ENCODE measurements at regions not wholly inside any gene's neighbourhood (a gene's known extent, or its start where the extent isn't known, plus 50 kb on each side); places are given as distances from the start of the nearest gene placed in this dataset.
A peak's percentile ranks its signal among the peaks of the same experiment; 100 is the strongest.

- Histone ChIP-seq H3K18ac (ENCODE audit: low read depth, low read length) (no peak overlapping the region), H2AFZ (replicated peaks; ENCODE audit: low read length, poor library complexity) (no peak overlapping the region), H3K56ac (ENCODE audit: extremely low read depth, insufficient read depth, low read length) (no peak overlapping the region), H4K5ac (ENCODE audit: low read depth, low read length) (no peak overlapping the region), H3K9me3 (ENCODE audit: control insufficient read depth, insufficient read depth, low read length) (no peaks in the 10 kb centered on the region), H2AK9ac (replicated peaks; ENCODE audit: low read depth, low read length, poor library complexity) (no peak overlapping the region), H3K4me2 (ENCODE audit: low read depth, low read length) (no peak overlapping the region), H3K27me3 (ENCODE audit: control insufficient read depth, insufficient read depth, low read length) (no peaks in the 10 kb centered on the region), H4K91ac (ENCODE audit: insufficient read depth, low read depth, low read length) (no peak overlapping the region), H2BK20ac (ENCODE audit: low read depth, low read length) (no peak overlapping the region), H3K4me1 (ENCODE audit: control insufficient read depth, insufficient read depth, low read length) (no peaks in the 10 kb centered on the region), H2BK120ac (ENCODE audit: low read depth, low read length) (no peak overlapping the region), H4K20me1 (ENCODE audit: insufficient read depth, low read length) (no peaks in the 10 kb centered on the region), H3K27ac (ENCODE audit: insufficient read depth, low read length) (no peak overlapping the region), H3K14ac (replicated peaks; ENCODE audit: low read depth, low read length) (no peak overlapping the region), H3K4me3 (ENCODE audit: insufficient read depth, low read depth, low read length) (no peak overlapping the region), H3K4ac (ENCODE audit: low read depth, low read length) (no peak overlapping the region), H3K9me1 (ENCODE audit: insufficient read depth, low read length) (no peaks in the 10 kb centered on the region), H2AK5ac (ENCODE audit: low read depth, low read length) (no peak overlapping the region), H2BK15ac (ENCODE audit: low read depth, low read length) (no peak overlapping the region), H3K36me3 (ENCODE audit: control insufficient read depth, insufficient read depth, low read length) (no peaks in the 10 kb centered on the region), H4K8ac (ENCODE audit: low read depth in 2 of 2, low read length in 2 of 2) (no peak overlapping the region), H2BK5ac (ENCODE audit: low read depth, low read length, poor library complexity, severe bottlenecking) (no peak overlapping the region), H3K23ac (ENCODE audit: low read depth, low read length) (no peak overlapping the region), H3K9ac (ENCODE audit: low read depth, low read length) (no peak overlapping the region), H3K79me1 (ENCODE audit: low read depth in 1 of 2, low read length in 2 of 2) (no peaks in the 10 kb centered on the region)
- CTCF ChIA-PET: no interaction called here
- intact Hi-C loops (cut with micrococcal nuclease): no loop called here
- in situ Hi-C loops (cut with MboI; ENCODE audit: low sequenced_read_pairs): no loop called here
- POLR2A ChIA-PET (ENCODE audit: unreplicated experiment): no interaction called here
- BruUV-seq (replicated peaks): no TSS peak
- no peak for ATAC-seq (ENCODE audit: low read depth)
- WGBS, 2 experiments (ENCODE audit: extremely low coverage in 2 of 2, insufficient read length in 1 of 2): no CpG with 5 or more reads among the region's 1 CpG
- TF ChIP-seq FOS (IDR thresholded peaks at IDR 0.05; ENCODE audit: low read depth, low read length): no peak
- peak; percentile 42 for TF ChIP-seq MAFK (IDR thresholded peaks at IDR 0.05; ENCODE audit: low read depth, low read length)
- DNase-seq: no peak
- dilution Hi-C loops (cut with HindIII; ENCODE audit: low sequenced_read_pairs, unreplicated experiment): no loop called here
Measured at GRCh38 chr5:26439121-26439520, 599.3 kb downstream of the CDH9 start.

Data from IMR-90 (cell line).